GM12874 (cell line): ENCODE measurements at regions not wholly inside any gene's neighbourhood (a gene's known extent, or its start where the extent isn't known, plus 50 kb on each side); places are given as distances from the start of the nearest gene placed in this dataset.

Experiments
- CTCF ChIP-seq: IDR thresholded peaks from 2 replicates; pipeline ENCODE4 v1.5.1; 2011; ENCODE audit warnings: low read depth, mild to moderate bottlenecking, control low read depth, low read length, moderate library complexity; ENCODE audit not compliant: insufficient read depth

DNA sequence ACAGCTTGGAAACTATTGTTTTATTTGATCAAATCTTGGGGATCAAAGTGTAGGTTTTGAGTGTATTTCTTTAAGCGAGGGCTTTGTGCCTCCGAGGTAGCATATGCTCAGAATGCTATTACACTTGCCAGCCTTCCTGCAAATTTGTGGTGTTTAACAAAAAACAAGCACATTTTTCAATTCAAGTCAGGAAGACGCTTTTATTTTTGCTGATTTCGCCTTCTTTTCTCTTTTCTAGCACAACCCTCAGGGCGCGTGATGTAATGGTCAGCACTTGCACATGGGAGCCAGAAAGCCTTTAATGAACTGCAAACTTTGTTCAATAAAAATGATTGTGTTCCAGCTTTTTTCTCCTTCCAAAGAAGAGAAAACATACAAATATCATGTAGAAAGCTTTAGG, 466.5 kb downstream of the PRKD1 start:
- no peak for TF ChIP-seq CTCF

DNA sequence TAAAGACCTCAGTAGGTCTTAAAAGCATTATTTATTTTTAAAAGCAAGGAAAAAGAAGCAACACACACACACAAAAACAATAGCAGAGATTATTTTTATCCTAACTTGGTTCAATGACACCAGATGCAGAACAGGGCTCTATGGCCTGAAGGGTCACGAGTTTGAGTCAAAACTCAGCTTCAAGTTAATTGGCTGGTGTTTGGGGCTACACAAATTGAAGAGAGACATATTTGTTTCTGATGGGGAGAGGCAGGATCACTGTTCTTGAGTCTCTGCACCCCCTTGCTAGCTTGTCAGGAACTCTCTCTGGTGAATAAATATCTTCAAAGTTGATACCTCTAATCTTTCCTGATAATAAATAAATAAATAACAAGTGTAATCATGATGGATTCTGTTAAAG, 466.1 kb downstream of the PRKD1 start:
- no peak for TF ChIP-seq CTCF

DNA sequence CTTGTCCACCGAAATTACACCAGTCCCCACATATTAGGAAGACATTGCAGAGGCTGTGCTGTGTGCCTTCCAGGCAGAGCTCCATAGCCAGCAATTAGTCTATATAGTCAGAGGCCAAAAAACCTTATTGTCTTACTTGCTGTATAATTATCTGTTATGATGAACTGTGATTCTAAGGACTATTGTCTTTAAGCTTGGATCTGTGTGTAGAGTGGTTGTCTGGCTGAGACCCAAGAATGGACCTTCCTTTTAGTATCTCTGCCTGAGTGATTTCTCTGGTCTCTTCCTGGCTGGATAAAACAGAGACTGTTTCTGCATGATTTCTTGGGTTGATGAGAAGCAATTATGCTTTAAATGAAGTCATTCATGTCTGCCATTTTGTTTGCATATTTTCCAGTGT, 465.3 kb downstream of the PRKD1 start:
- TF ChIP-seq CTCF, result no peak

- no peak for TF ChIP-seq CTCF
Measured at GRCh38 chr14:29462772-29463171, 464.9 kb downstream of the PRKD1 start.

GRCh38 chr14:29463727-29464395, 463.8 kb downstream of the PRKD1 start:
- TF ChIP-seq CTCF, result no peak

GRCh38 chr14:29465095-29465494, 462.6 kb downstream of the PRKD1 start:
- TF ChIP-seq CTCF, result no peak

DNA sequence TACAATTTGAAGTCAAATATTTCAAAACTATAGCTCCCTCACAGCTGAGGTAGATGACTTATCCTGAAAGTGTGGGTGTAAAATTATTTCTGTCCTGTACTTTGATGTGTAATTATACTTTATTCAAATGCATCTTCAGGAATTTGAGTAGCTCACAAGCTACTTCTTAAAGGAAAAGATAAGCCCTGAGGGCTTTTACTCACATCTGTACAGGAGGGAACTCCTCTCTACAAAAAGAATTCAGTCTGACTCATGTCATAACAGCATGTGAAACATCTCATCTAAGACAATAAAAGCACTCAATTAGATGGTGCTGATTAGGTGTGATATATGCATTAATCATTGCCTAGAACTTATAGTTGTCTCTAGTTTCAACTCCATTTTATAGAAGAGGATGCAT, 452.0 kb downstream of the PRKD1 start:
- no peak for TF ChIP-seq CTCF
